ENCODE measurements at regions not wholly inside any gene's neighbourhood (a gene's known extent, or its start where the extent isn't known, plus 50 kb on each side); places are given as distances from the start of the nearest gene placed in this dataset.

GRCh38 chr2:59789523-59789922 lies 763.9 kb downstream of the BCL11A start:
- H3K36me3 ChIP-seq (ENCODE audit: insufficient read depth, low read length), result no peaks in the 10 kb centered on the region
- H2AFZ ChIP-seq (ENCODE audit: low read length), result no peak overlapping the region
- H3K9me3 ChIP-seq (ENCODE audit: low read length), result no peaks in the 10 kb centered on the region
- no peaks in the 10 kb centered on the region for H3K4me1 ChIP-seq (ENCODE audit: insufficient read depth, low read length, severe bottlenecking)
- H3K4me3 ChIP-seq (ENCODE audit: low read depth, low read length, poor library complexity, severe bottlenecking), result no peak overlapping the region
- H3K9me2 ChIP-seq (ENCODE audit: low read depth, low read length), result no peaks in the 10 kb centered on the region
- H4K20me1 ChIP-seq (ENCODE audit: insufficient read depth, low read length), result no peaks in the 10 kb centered on the region
- H3K79me2 ChIP-seq (ENCODE audit: insufficient read depth, low read length), result no peaks in the 10 kb centered on the region
- H3K4me2 ChIP-seq (ENCODE audit: low read length), result no peak overlapping the region
- TF ChIP-seq EZH2 (IDR thresholded peaks at IDR 0.05; ENCODE audit: borderline replicate concordance, low read length) (no peak), CTCF (IDR thresholded peaks at IDR 0.05; ENCODE audit: low read length) (no peak)
- no peak overlapping the region for H3K9ac ChIP-seq (ENCODE audit: low read length)
- no peak overlapping the region for H3K27ac ChIP-seq (ENCODE audit: low read depth, low read length, poor library complexity, severe bottlenecking)
- H3K27me3 ChIP-seq (ENCODE audit: insufficient read depth, low read length), result no peaks in the 10 kb centered on the region
- H3F3A ChIP-seq (ENCODE audit: insufficient read depth, low read length), result no peaks in the 10 kb centered on the region

- no peak for TF ChIP-seq CTCF (IDR thresholded peaks at IDR 0.05; ENCODE audit: low read length)
- no peak for TF ChIP-seq EZH2 (IDR thresholded peaks at IDR 0.05; ENCODE audit: borderline replicate concordance, low read length)
- no peaks in the 10 kb centered on the region for H3F3A ChIP-seq (ENCODE audit: insufficient read depth, low read length)
- no peak overlapping the region for H3K4me2 ChIP-seq (ENCODE audit: low read length)
- H3K4me1 ChIP-seq (ENCODE audit: insufficient read depth, low read length, severe bottlenecking), result no peaks in the 10 kb centered on the region
- H2AFZ ChIP-seq (ENCODE audit: low read length), result no peak overlapping the region
- H3K9me3 ChIP-seq (ENCODE audit: low read length), result no peaks in the 10 kb centered on the region
- H3K4me3 ChIP-seq (ENCODE audit: low read depth, low read length, poor library complexity, severe bottlenecking), result no peak overlapping the region
- H3K9ac ChIP-seq (ENCODE audit: low read length), result no peak overlapping the region
- no peaks in the 10 kb centered on the region for H3K79me2 ChIP-seq (ENCODE audit: insufficient read depth, low read length)
- no peaks in the 10 kb centered on the region for H4K20me1 ChIP-seq (ENCODE audit: insufficient read depth, low read length)
- no peaks in the 10 kb centered on the region for H3K9me2 ChIP-seq (ENCODE audit: low read depth, low read length)
- no peaks in the 10 kb centered on the region for H3K36me3 ChIP-seq (ENCODE audit: insufficient read depth, low read length)
- H3K27ac ChIP-seq (ENCODE audit: low read depth, low read length, poor library complexity, severe bottlenecking), result no peak overlapping the region
- H3K27me3 ChIP-seq (ENCODE audit: insufficient read depth, low read length), result no peaks in the 10 kb centered on the region
These were observed 766.4 kb downstream of the BCL11A start for GRCh38 chr2:59787095-59787494.

GRCh38 chr2:59786684-59787083 lies 766.8 kb downstream of the BCL11A start:
- no peaks in the 10 kb centered on the region for H3K4me1 ChIP-seq (ENCODE audit: insufficient read depth, low read length, severe bottlenecking)
- no peaks in the 10 kb centered on the region for H3F3A ChIP-seq (ENCODE audit: insufficient read depth, low read length)
- TF ChIP-seq EZH2 (IDR thresholded peaks at IDR 0.05; ENCODE audit: borderline replicate concordance, low read length) (no peak), CTCF (IDR thresholded peaks at IDR 0.05; ENCODE audit: low read length) (no peak)
- no peaks in the 10 kb centered on the region for H3K9me2 ChIP-seq (ENCODE audit: low read depth, low read length)
- no peak overlapping the region for H3K9ac ChIP-seq (ENCODE audit: low read length)
- H2AFZ ChIP-seq (ENCODE audit: low read length), result no peak overlapping the region
- H3K4me2 ChIP-seq (ENCODE audit: low read length), result no peak overlapping the region
- no peaks in the 10 kb centered on the region for H3K9me3 ChIP-seq (ENCODE audit: low read length)
- H4K20me1 ChIP-seq (ENCODE audit: insufficient read depth, low read length), result no peaks in the 10 kb centered on the region
- no peaks in the 10 kb centered on the region for H3K27me3 ChIP-seq (ENCODE audit: insufficient read depth, low read length)
- no peak overlapping the region for H3K4me3 ChIP-seq (ENCODE audit: low read depth, low read length, poor library complexity, severe bottlenecking)
- H3K79me2 ChIP-seq (ENCODE audit: insufficient read depth, low read length), result no peaks in the 10 kb centered on the region
- H3K27ac ChIP-seq (ENCODE audit: low read depth, low read length, poor library complexity, severe bottlenecking), result no peak overlapping the region
- no peaks in the 10 kb centered on the region for H3K36me3 ChIP-seq (ENCODE audit: insufficient read depth, low read length)

All from OCI-LY1 (cell line).